Cardiac muscle cell (in vitro differentiated cells and primary cell): ENCODE measurements at regions not wholly inside any gene's neighbourhood (a gene's known extent, or its start where the extent isn't known, plus 50 kb on each side); places are given as distances from the start of the nearest gene placed in this dataset.

Source experiments
- DNase-seq, 2 donors: peaks; one replicate each; pipeline versions ENCODE4 v3.0.0 to v3.0.0-alpha.2; 2010 to 2017; ENCODE audit warnings: low read depth in 1 of 2, low spot score in 1 of 2
- H3K27ac ChIP-seq: fragments of 200-600 bp; sonication (generic); 2 replicates; pipeline ENCODE4 v1.5.1; 2016
- H3K27me3 ChIP-seq: fragments of 200-600 bp; sonication (generic); 2 replicates; pipeline ENCODE4 v1.6.0; 2016; ENCODE audit warnings: control low read depth
- H3K36me3 ChIP-seq: fragments of 200-600 bp; sonication (generic); 2 replicates; pipeline ENCODE4 v1.5.1; 2016; ENCODE audit warnings: control low read depth
- H3K4me1 ChIP-seq: fragments of 200-600 bp; sonication (generic); 2 replicates; pipeline ENCODE4 v1.8.1; 2017; ENCODE audit warnings: low read depth, mild to moderate bottlenecking, mixed run types
- H3K4me3 ChIP-seq: fragments of 200-600 bp; sonication (generic); 2 replicates; pipeline ENCODE4 v1.5.1; 2016; ENCODE audit warnings: mild to moderate bottlenecking
- H3K9me3 ChIP-seq: fragments of 200-600 bp; sonication (generic); 2 replicates; pipeline ENCODE4 v1.5.1; 2017; ENCODE audit warnings: low read depth, mild to moderate bottlenecking, control low read depth
- CTCF ChIP-seq: IDR thresholded peaks from 2 replicates; pipeline ENCODE4 v1.5.1; 2012; ENCODE audit warnings: low read depth, mild to moderate bottlenecking, low read length

DNA sequence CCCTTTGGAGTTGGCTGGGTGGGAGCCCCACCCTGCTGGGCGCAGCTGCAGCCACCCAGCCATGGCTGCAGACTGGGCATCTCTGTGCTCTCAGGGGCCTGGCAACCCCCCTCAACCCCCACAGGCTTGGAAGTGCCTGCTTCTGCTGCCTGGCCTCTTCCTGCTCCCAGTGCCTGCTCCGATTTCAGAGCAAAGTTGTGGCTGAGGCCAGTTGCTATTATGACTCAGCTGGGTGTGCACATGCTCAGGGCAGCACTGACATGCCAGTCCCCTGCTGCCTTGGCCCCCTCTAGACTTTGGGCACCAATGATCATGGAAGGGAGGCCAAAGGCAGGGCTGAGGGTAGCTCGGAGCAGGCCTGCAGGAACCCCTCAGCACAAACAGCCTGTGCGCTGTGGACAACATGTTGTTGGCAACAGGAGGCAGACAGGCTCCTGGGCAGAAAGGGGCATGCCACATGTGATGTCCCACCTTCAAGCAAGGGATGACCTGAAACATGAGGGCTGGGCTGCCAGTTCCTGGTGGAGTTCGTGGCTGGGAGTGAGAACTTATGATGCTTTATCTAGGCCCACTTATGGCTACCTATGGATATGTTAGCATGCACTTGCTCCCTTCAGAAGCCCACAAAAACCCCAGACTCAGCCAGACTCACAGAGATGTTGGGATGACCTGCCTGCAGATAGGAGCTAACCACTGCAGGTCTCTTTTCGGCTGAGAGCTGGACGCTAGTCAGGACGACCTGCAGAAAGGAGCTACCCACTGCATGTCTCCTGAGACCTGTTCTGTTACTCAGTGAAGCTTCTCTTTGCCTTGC is 96.4 kb upstream of the AMOTL1 start:
- Histone ChIP-seq H3K36me3 (no peaks in the 10 kb centered on the region), H3K4me1 (no peaks in the 10 kb centered on the region), H3K27me3 (no peaks in the 10 kb centered on the region), H3K27ac (no peak overlapping the region), H3K9me3 (no peaks in the 10 kb centered on the region), H3K4me3 (no peak overlapping the region)
- DNase-seq, result no peak
- no peak for TF ChIP-seq CTCF

GRCh38 chr11:94672636-94673035 is 95.5 kb upstream of the AMOTL1 start:
- no peak overlapping the region for H3K4me3 ChIP-seq
- H3K36me3 ChIP-seq, result no peaks in the 10 kb centered on the region
- H3K4me1 ChIP-seq, result no peaks in the 10 kb centered on the region
- no peak overlapping the region for H3K27ac ChIP-seq
- no peak for DNase-seq
- TF ChIP-seq CTCF, result no peak
- H3K9me3 ChIP-seq, result no peaks in the 10 kb centered on the region
- no peaks in the 10 kb centered on the region for H3K27me3 ChIP-seq

- DNase-seq, result no peak
- no peaks in the 10 kb centered on the region for H3K36me3 ChIP-seq
- H3K27ac ChIP-seq, result no peak overlapping the region
- H3K27me3 ChIP-seq, result no peaks in the 10 kb centered on the region
- no peak for TF ChIP-seq CTCF
- H3K9me3 ChIP-seq, result no peaks in the 10 kb centered on the region
- no peak overlapping the region for H3K4me3 ChIP-seq
- no peaks in the 10 kb centered on the region for H3K4me1 ChIP-seq
Observed at GRCh38 chr11:94673386-94673785, 94.8 kb upstream of the AMOTL1 start.

- Histone ChIP-seq H3K27me3 (no peaks in the 10 kb centered on the region), H3K36me3 (no peaks in the 10 kb centered on the region), H3K9me3 (no peaks in the 10 kb centered on the region), H3K4me3 (no peak overlapping the region), H3K4me1 (no peaks in the 10 kb centered on the region), H3K27ac (no peak overlapping the region)
- no peak for TF ChIP-seq CTCF
- no peak for DNase-seq
Observed at GRCh38 chr11:94673951-94674491, 94.1 kb upstream of the AMOTL1 start.

DNA sequence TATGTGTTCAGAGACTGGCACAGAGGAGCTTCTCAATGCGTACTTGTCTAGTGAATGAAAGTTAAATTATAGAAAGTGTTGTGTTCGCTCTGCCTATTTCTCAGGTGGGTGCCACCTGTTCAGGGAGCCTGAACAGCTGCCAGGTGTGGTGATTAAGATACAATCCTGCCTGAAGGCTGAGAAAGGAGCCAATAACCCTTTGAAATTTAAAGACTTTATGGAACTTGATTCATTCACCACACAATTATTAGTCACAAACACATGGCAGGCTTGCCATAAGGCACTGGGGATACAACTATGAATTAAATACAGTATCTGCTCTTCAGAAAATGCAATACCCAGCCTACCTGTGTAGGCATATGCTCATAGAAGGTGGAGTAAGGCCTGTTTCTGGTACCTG is 92.9 kb upstream of the AMOTL1 start:
- no peak overlapping the region for H3K4me3 ChIP-seq
- no peaks in the 10 kb centered on the region for H3K9me3 ChIP-seq
- no peaks in the 10 kb centered on the region for H3K36me3 ChIP-seq
- no peaks in the 10 kb centered on the region for H3K27me3 ChIP-seq
- DNase-seq, result no peak
- TF ChIP-seq CTCF, result no peak
- no peaks in the 10 kb centered on the region for H3K4me1 ChIP-seq
- no peak overlapping the region for H3K27ac ChIP-seq
